AG04450 (cell line): ENCODE measurements at regions not wholly inside any gene's neighbourhood (a gene's known extent, or its start where the extent isn't known, plus 50 kb on each side); places are given as distances from the start of the nearest gene placed in this dataset.

ENCODE experiments used
- CTCF ChIA-PET: fragments of 300-600, 350-600 bp; formaldehyde crosslinking; extraction: SDS; loops from one replicate; lab custom pipeline; 2022; ENCODE audit warnings: antibody characterized with exemption, inconsistent platforms; lab: Charles Lee
- POLR2A ChIA-PET: fragments of 350-600 bp; formaldehyde crosslinking; extraction: SDS; loops from one replicate; lab custom pipeline; 2021; ENCODE audit warnings: antibody characterized with exemption, inconsistent platforms; lab: Yijun Ruan, JAX
- DNase-seq: peaks from one replicate; pipeline ENCODE4 v3.0.0-alpha.2; 2011; ENCODE audit warnings: low read depth, low spot score
- H3K27ac ChIP-seq: one replicate; pipeline ENCODE4 v1.5.1; 2012; ENCODE audit warnings: low read depth, low read length, control low read depth
- H3K27me3 ChIP-seq: one replicate; pipeline ENCODE4 v1.6.0; 2012; ENCODE audit warnings: low read length; ENCODE audit not compliant: control insufficient read depth, insufficient read depth
- H3K4me3 ChIP-seq: 2 replicates; pipeline ENCODE4 v1.5.1; 2011; ENCODE audit warnings: mild to moderate bottlenecking, low read depth, low read length, control low read depth
- H3K9me3 ChIP-seq: 2 replicates; pipeline ENCODE4 v1.5.1; 2012; ENCODE audit warnings: low read length; ENCODE audit not compliant: control insufficient read depth, insufficient read depth
- TF ChIP-seq, protein P1 (sequence below): IDR thresholded peaks from 2 replicates; pipeline ENCODE4 v1.5.1; 2011; ENCODE audit warnings: low read depth, low read length, control low read depth, inconsistent platforms

DNA sequence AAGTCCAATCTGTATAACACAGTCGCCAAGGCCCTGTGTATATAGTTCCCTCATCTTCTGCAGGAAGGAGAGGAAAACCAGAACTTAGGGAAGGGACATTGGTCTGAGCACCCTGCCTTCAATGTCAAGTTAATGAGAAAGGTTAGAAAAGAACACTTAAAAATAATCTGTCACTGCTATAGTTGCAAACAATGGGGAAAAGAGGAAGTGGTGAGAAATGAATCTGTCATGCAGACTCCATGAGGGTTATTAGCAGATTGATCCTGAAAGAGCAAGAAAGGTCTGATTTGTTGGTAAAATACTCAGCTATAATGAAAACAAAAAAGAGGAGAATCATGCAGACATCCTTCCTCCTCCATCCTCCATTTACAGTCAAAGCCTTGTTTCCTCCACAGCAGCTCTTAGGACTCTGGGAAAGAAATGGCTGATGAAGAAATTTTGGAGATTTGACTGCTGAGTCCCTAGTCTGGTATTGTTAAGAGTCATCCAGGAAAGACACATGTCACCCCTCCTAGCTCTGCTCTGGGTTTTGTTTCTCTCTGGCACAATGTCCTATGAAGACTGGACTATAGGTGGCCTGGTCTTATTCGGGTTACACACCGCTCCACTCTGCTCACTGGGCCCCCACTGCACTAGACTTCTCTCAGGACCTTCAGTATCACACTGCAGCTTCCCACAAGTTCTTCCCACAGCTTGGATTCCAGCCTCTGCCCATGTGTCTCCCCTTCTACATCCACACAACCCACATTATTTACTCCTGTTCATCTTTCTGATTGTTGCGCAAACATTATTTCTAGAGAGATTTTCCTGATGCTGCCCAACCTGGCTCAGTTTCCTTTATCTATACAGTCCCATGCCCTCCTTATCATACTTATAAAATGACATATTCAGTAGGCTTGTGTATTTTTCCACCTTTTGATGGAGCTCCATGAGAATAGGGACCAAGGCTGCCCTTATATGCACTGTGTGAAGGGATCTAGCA is 56.5 kb upstream of the XYLT1 start:
- Histone ChIP-seq H3K27ac (no peak overlapping the region), H3K27me3 (no peaks in the 10 kb centered on the region), H3K9me3 (peaks cover 6% of the 10 kb centered on the region), H3K4me3 (no peak overlapping the region)
- ChIA-PET CTCF (interaction anchor here (1.0 kb wide), 1 partner anchor 52 kb away, joined by 4 read pairs; no protein-coding TSS in a partner anchor), POLR2A (no interaction called here)
- no peak for DNase-seq
- TF ChIP-seq, protein P1, sequence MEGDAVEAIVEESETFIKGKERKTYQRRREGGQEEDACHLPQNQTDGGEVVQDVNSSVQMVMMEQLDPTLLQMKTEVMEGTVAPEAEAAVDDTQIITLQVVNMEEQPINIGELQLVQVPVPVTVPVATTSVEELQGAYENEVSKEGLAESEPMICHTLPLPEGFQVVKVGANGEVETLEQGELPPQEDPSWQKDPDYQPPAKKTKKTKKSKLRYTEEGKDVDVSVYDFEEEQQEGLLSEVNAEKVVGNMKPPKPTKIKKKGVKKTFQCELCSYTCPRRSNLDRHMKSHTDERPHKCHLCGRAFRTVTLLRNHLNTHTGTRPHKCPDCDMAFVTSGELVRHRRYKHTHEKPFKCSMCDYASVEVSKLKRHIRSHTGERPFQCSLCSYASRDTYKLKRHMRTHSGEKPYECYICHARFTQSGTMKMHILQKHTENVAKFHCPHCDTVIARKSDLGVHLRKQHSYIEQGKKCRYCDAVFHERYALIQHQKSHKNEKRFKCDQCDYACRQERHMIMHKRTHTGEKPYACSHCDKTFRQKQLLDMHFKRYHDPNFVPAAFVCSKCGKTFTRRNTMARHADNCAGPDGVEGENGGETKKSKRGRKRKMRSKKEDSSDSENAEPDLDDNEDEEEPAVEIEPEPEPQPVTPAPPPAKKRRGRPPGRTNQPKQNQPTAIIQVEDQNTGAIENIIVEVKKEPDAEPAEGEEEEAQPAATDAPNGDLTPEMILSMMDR = no peak

DNA sequence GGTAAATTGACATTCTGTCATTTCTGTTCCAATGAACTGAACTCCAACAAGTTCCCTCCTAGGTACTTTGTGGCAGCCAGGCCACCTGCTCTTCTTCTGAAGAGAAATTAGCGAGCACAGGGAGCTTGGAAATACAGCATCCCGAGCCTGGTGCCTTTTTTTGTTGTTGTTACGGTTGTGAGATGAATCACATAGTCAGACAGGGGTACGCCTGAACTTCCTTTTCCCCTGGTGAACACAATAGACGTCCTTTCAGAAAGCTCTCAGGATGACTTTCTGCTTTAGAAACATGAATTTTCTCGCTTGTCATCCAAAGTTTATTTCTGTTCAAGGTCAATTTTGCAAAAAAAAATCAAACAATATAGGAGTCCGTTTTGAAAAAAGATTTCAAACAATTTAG is 53.9 kb upstream of the XYLT1 start:
- TF ChIP-seq, protein P1 = no peak
- H3K4me3 ChIP-seq = no peak overlapping the region
- H3K27me3 ChIP-seq = no peaks in the 10 kb centered on the region
- H3K27ac ChIP-seq = no peak overlapping the region
- no peaks in the 10 kb centered on the region; the same call in 1 of the 2 replicates for H3K9me3 ChIP-seq
- ChIA-PET POLR2A (no interaction called here), CTCF (interaction anchor here (0.7 to 1.7 kb wide), 2 partner anchors 12 to 54 kb away, joined by 3 to 9 read pairs; no protein-coding TSS in a partner anchor)
- DNase-seq = no peak

DNA sequence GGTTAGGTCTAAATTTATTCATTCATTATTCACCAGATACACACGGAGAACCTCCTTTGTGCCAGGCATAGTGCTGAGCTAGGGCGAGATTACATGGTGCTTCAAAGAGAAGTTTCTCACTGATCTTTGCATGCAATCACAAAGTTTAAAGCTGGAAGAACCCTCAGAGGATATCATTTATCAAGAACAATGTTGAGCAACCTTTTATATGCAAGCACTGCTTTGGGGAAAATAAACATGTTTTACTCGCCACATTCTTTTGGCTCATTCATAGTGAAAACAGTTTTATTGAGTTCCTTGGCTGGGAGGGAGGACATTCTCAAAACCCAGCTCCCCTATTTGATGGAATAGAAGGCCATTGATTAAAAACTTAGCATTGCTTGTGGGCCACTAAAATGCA is 49.8 kb upstream of the XYLT1 start:
- no peaks in the 10 kb centered on the region; the same call in 1 of the 2 replicates for H3K9me3 ChIP-seq
- H3K4me3 ChIP-seq = no peak overlapping the region
- POLR2A ChIA-PET = no interaction called here
- no peak for DNase-seq
- TF ChIP-seq, protein P1 = no peak
- CTCF ChIA-PET = interaction anchor here (1.6 to 2.1 kb wide), 2 partner anchors 36 to 59 kb away, joined by 5 to 9 read pairs; no protein-coding TSS in a partner anchor
- no peak overlapping the region for H3K27ac ChIP-seq
- no peaks in the 10 kb centered on the region for H3K27me3 ChIP-seq
